ENCODE measurements at regions not wholly inside any gene's neighbourhood (a gene's known extent, or its start where the extent isn't known, plus 50 kb on each side); places are given as distances from the start of the nearest gene placed in this dataset.

DNA sequence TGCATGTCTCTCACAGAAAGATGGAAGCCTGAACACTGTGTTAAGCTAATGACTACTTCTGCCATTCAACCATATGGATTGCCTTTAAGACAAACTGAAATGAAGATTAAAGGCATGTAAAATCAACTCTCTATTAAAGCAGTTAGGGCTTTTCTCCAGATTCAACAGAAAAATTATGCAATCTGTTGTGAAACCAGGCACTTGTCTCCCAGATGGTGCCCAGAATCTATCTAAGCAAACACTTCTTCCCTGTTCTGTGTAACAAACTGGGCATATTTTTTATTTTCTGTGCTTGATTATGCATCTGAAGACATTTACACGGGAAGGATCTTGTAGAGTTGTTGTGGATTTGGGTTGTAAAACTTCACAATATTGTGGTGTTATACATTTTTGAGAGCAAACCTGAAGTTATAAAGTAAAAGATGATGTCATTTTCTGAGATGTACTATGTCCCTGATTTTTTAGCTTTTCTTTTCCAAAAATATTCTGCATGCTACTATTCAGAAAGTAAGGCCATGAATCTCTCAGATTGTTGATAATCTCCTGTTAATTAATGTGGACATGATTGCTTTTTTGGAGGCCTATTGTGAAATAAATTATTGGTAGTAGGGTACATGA is 1550.3 kb downstream of the CDH8 start:
- no peak overlapping the region for H3K27ac ChIP-seq (ENCODE audit: low read depth, low read length)
- H3K4me2 ChIP-seq (ENCODE audit: insufficient read depth, low read length), result no peak overlapping the region
- no peaks in the 10 kb centered on the region for H3K4me1 ChIP-seq (ENCODE audit: insufficient read depth, low read length)
- H2AFZ ChIP-seq (ENCODE audit: low read length), result no peak overlapping the region
- H4K20me1 ChIP-seq (ENCODE audit: insufficient read depth, low read length), result no peaks in the 10 kb centered on the region
- H3K79me2 ChIP-seq (ENCODE audit: insufficient read depth, low read length), result no peaks in the 10 kb centered on the region
- no peak for DNase-seq (ENCODE audit: insufficient read length, low spot score, missing footprints)
- no peaks in the 10 kb centered on the region for H3K36me3 ChIP-seq (ENCODE audit: insufficient read depth, low read length)
- TF ChIP-seq, protein P1, sequence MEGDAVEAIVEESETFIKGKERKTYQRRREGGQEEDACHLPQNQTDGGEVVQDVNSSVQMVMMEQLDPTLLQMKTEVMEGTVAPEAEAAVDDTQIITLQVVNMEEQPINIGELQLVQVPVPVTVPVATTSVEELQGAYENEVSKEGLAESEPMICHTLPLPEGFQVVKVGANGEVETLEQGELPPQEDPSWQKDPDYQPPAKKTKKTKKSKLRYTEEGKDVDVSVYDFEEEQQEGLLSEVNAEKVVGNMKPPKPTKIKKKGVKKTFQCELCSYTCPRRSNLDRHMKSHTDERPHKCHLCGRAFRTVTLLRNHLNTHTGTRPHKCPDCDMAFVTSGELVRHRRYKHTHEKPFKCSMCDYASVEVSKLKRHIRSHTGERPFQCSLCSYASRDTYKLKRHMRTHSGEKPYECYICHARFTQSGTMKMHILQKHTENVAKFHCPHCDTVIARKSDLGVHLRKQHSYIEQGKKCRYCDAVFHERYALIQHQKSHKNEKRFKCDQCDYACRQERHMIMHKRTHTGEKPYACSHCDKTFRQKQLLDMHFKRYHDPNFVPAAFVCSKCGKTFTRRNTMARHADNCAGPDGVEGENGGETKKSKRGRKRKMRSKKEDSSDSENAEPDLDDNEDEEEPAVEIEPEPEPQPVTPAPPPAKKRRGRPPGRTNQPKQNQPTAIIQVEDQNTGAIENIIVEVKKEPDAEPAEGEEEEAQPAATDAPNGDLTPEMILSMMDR (IDR thresholded peaks at IDR 0.05; ENCODE audit: extremely low read depth, low read depth, low read length), result no peak
- H3K27me3 ChIP-seq (ENCODE audit: insufficient read depth, low read length), result no peaks in the 10 kb centered on the region
- H3K4me3 ChIP-seq (ENCODE audit: insufficient read depth, low read length), result no peak overlapping the region
- H3K9me3 ChIP-seq (ENCODE audit: low read depth, low read length), result no peaks in the 10 kb centered on the region

GRCh38 chr16:60484901-60485300 is 1551.3 kb downstream of the CDH8 start:
- TF ChIP-seq, protein P1 (IDR thresholded peaks at IDR 0.05; ENCODE audit: extremely low read depth, low read depth, low read length), result no peak
- Histone ChIP-seq H3K4me2 (ENCODE audit: insufficient read depth, low read length) (no peak overlapping the region), H3K27ac (ENCODE audit: low read depth, low read length) (no peak overlapping the region), H3K4me1 (ENCODE audit: insufficient read depth, low read length) (no peaks in the 10 kb centered on the region), H4K20me1 (ENCODE audit: insufficient read depth, low read length) (no peaks in the 10 kb centered on the region), H3K79me2 (ENCODE audit: insufficient read depth, low read length) (no peaks in the 10 kb centered on the region), H2AFZ (ENCODE audit: low read length) (no peak overlapping the region), H3K9me3 (ENCODE audit: low read depth, low read length) (no peaks in the 10 kb centered on the region), H3K4me3 (ENCODE audit: insufficient read depth, low read length) (no peak overlapping the region), H3K27me3 (ENCODE audit: insufficient read depth, low read length) (no peaks in the 10 kb centered on the region), H3K36me3 (ENCODE audit: insufficient read depth, low read length) (no peaks in the 10 kb centered on the region)
- DNase-seq (ENCODE audit: insufficient read length, low spot score, missing footprints), result no peak

- H3K27me3 ChIP-seq (ENCODE audit: insufficient read depth, low read length), result no peaks in the 10 kb centered on the region
- no peak overlapping the region for H2AFZ ChIP-seq (ENCODE audit: low read length)
- DNase-seq (ENCODE audit: insufficient read length, low spot score, missing footprints), result no peak
- no peaks in the 10 kb centered on the region for H3K9me3 ChIP-seq (ENCODE audit: low read depth, low read length)
- no peaks in the 10 kb centered on the region for H3K36me3 ChIP-seq (ENCODE audit: insufficient read depth, low read length)
- H3K27ac ChIP-seq (ENCODE audit: low read depth, low read length), result no peak overlapping the region
- H3K4me3 ChIP-seq (ENCODE audit: insufficient read depth, low read length), result no peak overlapping the region
- no peaks in the 10 kb centered on the region for H3K79me2 ChIP-seq (ENCODE audit: insufficient read depth, low read length)
- H4K20me1 ChIP-seq (ENCODE audit: insufficient read depth, low read length), result no peaks in the 10 kb centered on the region
- no peak overlapping the region for H3K4me2 ChIP-seq (ENCODE audit: insufficient read depth, low read length)
- H3K4me1 ChIP-seq (ENCODE audit: insufficient read depth, low read length), result no peaks in the 10 kb centered on the region
- TF ChIP-seq, protein P1 (IDR thresholded peaks at IDR 0.05; ENCODE audit: extremely low read depth, low read depth, low read length), result no peak
These were observed 1554.6 kb downstream of the CDH8 start for GRCh38 chr16:60481591-60481990.

DNA sequence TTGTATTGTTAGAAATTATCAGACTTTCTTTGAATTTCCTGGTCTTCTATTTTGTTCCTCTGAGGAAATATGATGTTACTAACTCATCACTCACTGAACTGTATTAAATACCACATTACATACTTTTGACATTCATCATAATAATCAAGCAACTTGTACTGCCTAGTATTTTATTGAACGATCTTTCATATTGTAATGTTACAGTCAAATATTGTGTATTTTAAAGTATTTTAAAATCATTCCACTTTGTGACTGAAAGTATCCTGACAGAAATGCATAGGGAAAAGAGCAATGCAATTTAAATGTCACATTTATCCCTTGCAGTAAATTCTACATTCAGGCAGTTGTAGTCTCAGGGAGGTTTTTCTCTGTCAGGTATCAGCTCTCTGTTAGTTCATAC is 1557.4 kb downstream of the CDH8 start:
- H3K27ac ChIP-seq (ENCODE audit: low read depth, low read length), result no peak overlapping the region
- TF ChIP-seq, protein P1 (IDR thresholded peaks at IDR 0.05; ENCODE audit: extremely low read depth, low read depth, low read length), result no peak
- no peaks in the 10 kb centered on the region for H4K20me1 ChIP-seq (ENCODE audit: insufficient read depth, low read length)
- H3K4me1 ChIP-seq (ENCODE audit: insufficient read depth, low read length), result no peaks in the 10 kb centered on the region
- H3K79me2 ChIP-seq (ENCODE audit: insufficient read depth, low read length), result no peaks in the 10 kb centered on the region
- no peak overlapping the region for H3K4me2 ChIP-seq (ENCODE audit: insufficient read depth, low read length)
- H3K36me3 ChIP-seq (ENCODE audit: insufficient read depth, low read length), result no peaks in the 10 kb centered on the region
- no peaks in the 10 kb centered on the region for H3K27me3 ChIP-seq (ENCODE audit: insufficient read depth, low read length)
- H3K4me3 ChIP-seq (ENCODE audit: insufficient read depth, low read length), result no peak overlapping the region
- no peak for DNase-seq (ENCODE audit: insufficient read length, low spot score, missing footprints)
- H2AFZ ChIP-seq (ENCODE audit: low read length), result no peak overlapping the region
- no peaks in the 10 kb centered on the region for H3K9me3 ChIP-seq (ENCODE audit: low read depth, low read length)
